ENCODE measurements at regions not wholly inside any gene's neighbourhood (a gene's known extent, or its start where the extent isn't known, plus 50 kb on each side); places are given as distances from the start of the nearest gene placed in this dataset.

GRCh38 chr1:184326278-184326677, 60.6 kb upstream of the C1orf21 start:
- Histone ChIP-seq H3K27me3 (ENCODE audit: insufficient read depth, low read depth, low read length) (no peaks in the 10 kb centered on the region), H3K4me2 (ENCODE audit: low read length) (no peak overlapping the region), H4K20me1 (ENCODE audit: insufficient read depth) (no peaks in the 10 kb centered on the region), H3K9me2 (ENCODE audit: insufficient read depth, low read length) (no peaks in the 10 kb centered on the region), H2AFZ (ENCODE audit: low read depth, low read length) (no peak overlapping the region), H3K27ac (ENCODE audit: low read length) (no peak overlapping the region), H3F3A (ENCODE audit: insufficient read depth, low read length, poor library complexity, severe bottlenecking) (no peaks in the 10 kb centered on the region), H3K9ac (ENCODE audit: low read length) (no peak overlapping the region), H3K4me3 (ENCODE audit: low read length) (no peak overlapping the region), H3K9me3 (ENCODE audit: low read length) (no peaks in the 10 kb centered on the region), H3K79me2 (replicated peaks; ENCODE audit: insufficient read depth, low read length) (no peaks in the 10 kb centered on the region), H3K36me3 (ENCODE audit: insufficient read depth, low read length) (no peaks in the 10 kb centered on the region)
- no peak for TF ChIP-seq MXI1 (conservative IDR thresholded peaks at IDR 0.05; ENCODE audit: poor library complexity, severe bottlenecking)
- TF ChIP-seq EP300 (conservative IDR thresholded peaks at IDR 0.05; ENCODE audit: poor library complexity, severe bottlenecking) = no peak
- no peak for TF ChIP-seq REST (IDR thresholded peaks at IDR 0.05; ENCODE audit: borderline replicate concordance)
- TF ChIP-seq EZH2 (IDR thresholded peaks at IDR 0.05; ENCODE audit: borderline replicate concordance, insufficient read depth, low read length, poor library complexity, severe bottlenecking) = no peak
- TF ChIP-seq TAF1 (IDR thresholded peaks at IDR 0.05; ENCODE audit: low read depth) = no peak
- no peak for TF ChIP-seq SMC3 (conservative IDR thresholded peaks at IDR 0.05; ENCODE audit: poor library complexity)
- no peak for TF ChIP-seq RAD21 (conservative IDR thresholded peaks at IDR 0.05)
- TF ChIP-seq CTCF (IDR thresholded peaks at IDR 0.05; ENCODE audit: poor library complexity, severe bottlenecking) = no peak
- no peak for TF ChIP-seq POLR2AphosphoS5 (IDR thresholded peaks at IDR 0.05)

GRCh38 chr1:184329245-184329953, 57.4 kb upstream of the C1orf21 start:
- Histone ChIP-seq H3K27ac (ENCODE audit: low read length) (no peak overlapping the region), H3F3A (ENCODE audit: insufficient read depth, low read length, poor library complexity, severe bottlenecking) (no peaks in the 10 kb centered on the region), H3K9me2 (ENCODE audit: insufficient read depth, low read length) (no peaks in the 10 kb centered on the region), H3K4me3 (ENCODE audit: low read length) (no peak overlapping the region), H3K36me3 (ENCODE audit: insufficient read depth, low read length) (no peaks in the 10 kb centered on the region), H3K9ac (ENCODE audit: low read length) (no peak overlapping the region), H3K4me2 (ENCODE audit: low read length) (no peak overlapping the region), H4K20me1 (ENCODE audit: insufficient read depth) (no peaks in the 10 kb centered on the region), H2AFZ (ENCODE audit: low read depth, low read length) (no peak overlapping the region), H3K79me2 (replicated peaks; ENCODE audit: insufficient read depth, low read length) (no peaks in the 10 kb centered on the region), H3K9me3 (ENCODE audit: low read length) (peaks cover 4% of the 10 kb centered on the region), H3K27me3 (ENCODE audit: insufficient read depth, low read depth, low read length) (no peaks in the 10 kb centered on the region)
- no peak for TF ChIP-seq SMC3 (conservative IDR thresholded peaks at IDR 0.05; ENCODE audit: poor library complexity)
- TF ChIP-seq REST (IDR thresholded peaks at IDR 0.05; ENCODE audit: borderline replicate concordance) = no peak
- TF ChIP-seq CTCF (IDR thresholded peaks at IDR 0.05; ENCODE audit: poor library complexity, severe bottlenecking) = no peak
- TF ChIP-seq EZH2 (IDR thresholded peaks at IDR 0.05; ENCODE audit: borderline replicate concordance, insufficient read depth, low read length, poor library complexity, severe bottlenecking) = no peak

All from neural cell (in vitro differentiated cells).